ENCODE measurements at regions not wholly inside any gene's neighbourhood (a gene's known extent, or its start where the extent isn't known, plus 50 kb on each side); places are given as distances from the start of the nearest gene placed in this dataset.

GRCh38 chr6:84278321-84278998 lies 51.0 kb upstream of the CEP162 start:
- DNase-seq (ENCODE audit: low spot score): peak; percentile 17
